Globus pallidus (tissue), 1 donor: ENCODE measurements at regions not wholly inside any gene's neighbourhood (a gene's known extent, or its start where the extent isn't known, plus 50 kb on each side); places are given as distances from the start of the nearest gene placed in this dataset.

Experiments
- DNase-seq: peaks from one replicate; pipeline ENCODE4 v3.0.0-alpha.2; 2015; ENCODE audit warnings: low spot score

GRCh38 chr3:76010252-76010651, 224.9 kb upstream of the ZNF717 start:
- DNase-seq: no peak

- DNase-seq: no peak
Observed at GRCh38 chr3:76011121-76011520, 225.8 kb upstream of the ZNF717 start.

- no peak for DNase-seq
Observed at GRCh38 chr3:76015496-76015895, 230.1 kb upstream of the ZNF717 start.

- no peak for DNase-seq
Observed at GRCh38 chr3:76016111-76016510, 230.8 kb upstream of the ZNF717 start.

- no peak for DNase-seq
Observed at GRCh38 chr3:76016769-76017439, 231.6 kb upstream of the ZNF717 start.

GRCh38 chr3:76021376-76021775, 236.0 kb upstream of the ZNF717 start:
- DNase-seq: no peak

- DNase-seq: no peak
Observed at GRCh38 chr3:76024640-76025039, 239.3 kb upstream of the ZNF717 start.

GRCh38 chr3:76025561-76025960, 240.2 kb upstream of the ZNF717 start:
- DNase-seq: no peak

- no peak for DNase-seq
Observed at GRCh38 chr3:76026379-76026778, 241.0 kb upstream of the ZNF717 start.

- DNase-seq: no peak
Observed at GRCh38 chr3:76028774-76029173, 243.4 kb upstream of the ZNF717 start.

- no peak for DNase-seq
Observed at GRCh38 chr3:76034649-76035048, 249.3 kb upstream of the ZNF717 start.

GRCh38 chr3:76035117-76035516, 249.8 kb upstream of the ZNF717 start:
- no peak for DNase-seq

- no peak for DNase-seq
Observed at GRCh38 chr3:76038949-76039348, 253.6 kb upstream of the ZNF717 start.

GRCh38 chr3:76039431-76039830, 254.1 kb upstream of the ZNF717 start:
- no peak for DNase-seq

GRCh38 chr3:76040946-76041345, 255.6 kb upstream of the ZNF717 start:
- DNase-seq: no peak

GRCh38 chr3:76043746-76044145, 258.4 kb upstream of the ZNF717 start:
- no peak for DNase-seq

- DNase-seq: no peak
Observed at GRCh38 chr3:76044601-76045600, 259.6 kb upstream of the ZNF717 start.

GRCh38 chr3:76047368-76047767, 262.0 kb upstream of the ZNF717 start:
- DNase-seq: no peak

GRCh38 chr3:76049776-76050175, 264.4 kb upstream of the ZNF717 start:
- DNase-seq: no peak

GRCh38 chr3:76051145-76051544, 265.8 kb upstream of the ZNF717 start:
- no peak for DNase-seq

- no peak for DNase-seq
Observed at GRCh38 chr3:76054404-76054803, 269.1 kb upstream of the ZNF717 start.

GRCh38 chr3:76061654-76062053, 276.3 kb upstream of the ZNF717 start:
- DNase-seq: no peak

GRCh38 chr3:76063019-76063418, 277.7 kb upstream of the ZNF717 start:
- no peak for DNase-seq
